Ovary (tissue), 3 donors: ENCODE measurements at regions not wholly inside any gene's neighbourhood (a gene's known extent, or its start where the extent isn't known, plus 50 kb on each side); places are given as distances from the start of the nearest gene placed in this dataset.

ENCODE experiments used
- CTCF ChIP-seq, 3 donors: fragments of 450-650 bp in 2 of 3; fragments of 200-600 bp in 1 of 3; IDR thresholded peaks; one replicate each; pipeline versions ENCODE4 v1.5.1 to v1.8.0; 2016 to 2022; ENCODE audit warnings: antibody characterized with exemption in 3 of 3, mild to moderate bottlenecking in 1 of 3
- EP300 ChIP-seq: sonication (generic); formaldehyde crosslinking; IDR thresholded peaks from one replicate; pipeline ENCODE4 v1.6.1; 2017; ENCODE audit warnings: antibody characterized with exemption
- POLR2A ChIP-seq: fragments of 450-650 bp; IDR thresholded peaks from one replicate; pipeline ENCODE4 v1.6.1; 2017; ENCODE audit warnings: antibody characterized with exemption, mild to moderate bottlenecking, moderate library complexity
- donor health status: DM: no; HTN: no; CAD: no.

GRCh38 chr7:142523821-142524460, 225.3 kb upstream of the PRSS1 start:
- TF ChIP-seq CTCF (IDR thresholded peaks at IDR 0.05), result no peak
- no peak for TF ChIP-seq EP300
- TF ChIP-seq POLR2A, result no peak
